Right renal cortex interstitium (tissue), 3 donors: ENCODE measurements at regions not wholly inside any gene's neighbourhood (a gene's known extent, or its start where the extent isn't known, plus 50 kb on each side); places are given as distances from the start of the nearest gene placed in this dataset.

Experiments
- DNase-seq, 3 donors: peaks; one replicate each; pipeline ENCODE4 v3.0.0-alpha.2; 2013; ENCODE audit warnings: low read depth in 3 of 3, low spot score in 2 of 3

GRCh38 chr2:3071685-3072263 is 305.8 kb downstream of the EIPR1 start:
- no peak for DNase-seq

- DNase-seq: no peak
These were observed 310.8 kb downstream of the EIPR1 start for GRCh38 chr2:3066831-3067230.

GRCh38 chr2:3065928-3066327 is 311.7 kb downstream of the EIPR1 start:
- no peak for DNase-seq

- DNase-seq: no peak
These were observed 314.9 kb downstream of the EIPR1 start for GRCh38 chr2:3062476-3063260.

GRCh38 chr2:3060049-3060448 is 317.6 kb downstream of the EIPR1 start:
- DNase-seq: no peak

GRCh38 chr2:3059141-3059925 is 318.3 kb downstream of the EIPR1 start:
- DNase-seq: no peak

- DNase-seq: no peak
These were observed 323.6 kb downstream of the EIPR1 start for GRCh38 chr2:3054066-3054465.

- no peak for DNase-seq
These were observed 326.4 kb downstream of the EIPR1 start for GRCh38 chr2:3051266-3051665.

- DNase-seq: no peak
These were observed 331.3 kb downstream of the EIPR1 start for GRCh38 chr2:3046170-3046865.

GRCh38 chr2:3045318-3045921 is 332.2 kb downstream of the EIPR1 start:
- no peak for DNase-seq

- DNase-seq: no peak
These were observed 332.9 kb downstream of the EIPR1 start for GRCh38 chr2:3044587-3045317.

- no peak for DNase-seq
These were observed 333.9 kb downstream of the EIPR1 start for GRCh38 chr2:3043726-3044125.

GRCh38 chr2:3042601-3043585 is 334.7 kb downstream of the EIPR1 start:
- no peak for DNase-seq

GRCh38 chr2:3041841-3042600 is 335.6 kb downstream of the EIPR1 start:
- no peak for DNase-seq

GRCh38 chr2:3041246-3041645 is 336.4 kb downstream of the EIPR1 start:
- DNase-seq: no peak

GRCh38 chr2:3040496-3041140 is 337.0 kb downstream of the EIPR1 start:
- no peak for DNase-seq

GRCh38 chr2:3040066-3040428 is 337.6 kb downstream of the EIPR1 start:
- DNase-seq: no peak
